ENCODE measurements at regions not wholly inside any gene's neighbourhood (a gene's known extent, or its start where the extent isn't known, plus 50 kb on each side); places are given as distances from the start of the nearest gene placed in this dataset.

DNA sequence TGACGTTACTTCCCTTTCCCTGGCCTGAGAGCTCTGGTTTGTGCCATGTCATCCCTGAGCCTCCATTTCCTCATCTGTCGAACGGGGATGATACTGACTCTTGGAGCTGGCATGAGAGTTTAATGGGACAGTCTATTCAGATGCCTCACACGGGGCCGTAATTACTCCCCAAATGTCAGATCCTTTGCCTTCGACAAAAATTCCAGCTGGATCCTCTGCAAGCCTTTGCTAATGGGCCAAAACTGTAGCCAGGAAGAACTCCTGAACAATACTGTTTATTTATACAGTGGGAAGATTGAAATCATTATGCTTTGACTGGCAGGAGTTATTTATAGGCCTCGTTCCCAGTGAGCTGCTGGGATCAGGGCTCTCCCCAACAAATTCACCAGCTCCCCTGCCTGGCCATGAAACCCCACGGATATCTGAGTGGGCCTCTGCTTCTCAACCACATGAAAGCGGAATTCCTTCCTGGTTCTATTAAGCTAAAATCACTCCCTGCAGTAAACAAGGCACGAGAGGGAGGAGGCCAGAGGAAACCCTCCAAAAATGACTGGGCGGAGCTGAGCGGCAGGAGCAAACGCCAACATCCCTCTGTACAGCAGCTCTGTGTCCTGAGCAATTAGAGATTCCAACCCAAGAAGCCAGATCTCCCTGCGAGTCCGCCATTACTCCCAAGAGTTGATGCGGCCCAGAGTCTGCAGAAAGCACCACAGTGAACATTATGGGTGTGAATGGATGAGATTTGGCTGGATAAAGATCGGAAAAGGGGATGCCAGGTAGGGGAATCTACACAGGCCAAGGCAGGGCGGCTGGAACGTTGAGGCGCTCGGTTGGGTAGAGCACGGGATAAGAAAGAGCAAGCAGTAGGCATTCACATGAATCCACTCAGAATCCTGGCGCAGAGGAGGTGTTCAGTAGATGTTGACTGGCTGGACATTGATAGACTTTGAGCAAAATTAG lies 326.1 kb downstream of the BCL11B start:
- no peak for DNase-seq

DNA sequence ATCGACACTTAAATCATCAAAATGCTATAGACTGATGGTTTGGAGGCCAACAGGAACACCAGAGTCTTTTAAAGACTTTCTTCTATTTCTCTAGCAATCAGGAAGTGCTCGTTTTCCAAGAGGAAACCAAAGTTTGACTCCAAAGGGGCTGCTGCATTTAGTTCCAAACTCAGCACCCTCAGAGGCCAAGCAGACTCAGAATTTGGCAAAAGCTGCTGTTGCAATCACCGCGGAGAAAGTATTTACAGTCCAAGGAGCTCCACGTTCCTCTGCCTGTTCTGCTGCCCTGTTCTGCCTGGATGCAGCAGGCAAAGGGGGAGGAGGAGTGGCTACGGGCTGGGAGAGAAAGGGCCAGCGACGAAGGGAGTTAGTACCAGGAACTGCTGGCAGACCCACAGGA lies 325.1 kb downstream of the BCL11B start:
- DNase-seq: no peak

DNA sequence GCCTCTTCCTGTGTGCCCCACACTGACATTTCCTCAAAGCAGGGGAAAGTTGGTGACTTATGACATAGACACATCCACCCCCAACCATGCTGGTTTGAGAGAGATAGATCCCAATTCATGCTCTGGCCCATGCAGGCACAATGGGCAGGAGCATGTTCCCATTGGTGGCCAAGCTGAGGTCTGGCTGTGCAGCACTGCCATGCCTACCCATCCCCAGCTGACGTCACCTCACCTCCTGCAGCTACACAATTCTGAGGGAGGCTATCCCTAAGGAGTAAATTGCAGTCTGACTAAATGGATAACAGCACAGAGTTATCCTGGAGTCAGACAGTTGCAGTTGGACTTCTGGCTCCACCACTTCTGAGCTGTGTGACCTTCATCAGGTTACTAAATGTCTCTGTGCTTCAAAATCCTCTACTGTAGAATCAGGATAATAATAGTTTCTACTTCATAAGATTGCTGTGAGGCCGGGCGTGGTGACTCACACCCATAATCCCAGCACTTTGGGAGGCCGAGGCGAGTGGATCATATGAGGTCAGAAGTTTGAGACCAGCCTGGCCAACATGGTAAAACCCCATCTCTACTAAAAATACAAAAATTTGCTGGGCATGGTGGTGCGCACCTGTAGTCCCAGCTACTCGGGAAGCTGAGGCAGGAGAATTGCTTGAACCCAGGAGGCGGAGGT lies 323.9 kb downstream of the BCL11B start:
- no peak for DNase-seq

DNA sequence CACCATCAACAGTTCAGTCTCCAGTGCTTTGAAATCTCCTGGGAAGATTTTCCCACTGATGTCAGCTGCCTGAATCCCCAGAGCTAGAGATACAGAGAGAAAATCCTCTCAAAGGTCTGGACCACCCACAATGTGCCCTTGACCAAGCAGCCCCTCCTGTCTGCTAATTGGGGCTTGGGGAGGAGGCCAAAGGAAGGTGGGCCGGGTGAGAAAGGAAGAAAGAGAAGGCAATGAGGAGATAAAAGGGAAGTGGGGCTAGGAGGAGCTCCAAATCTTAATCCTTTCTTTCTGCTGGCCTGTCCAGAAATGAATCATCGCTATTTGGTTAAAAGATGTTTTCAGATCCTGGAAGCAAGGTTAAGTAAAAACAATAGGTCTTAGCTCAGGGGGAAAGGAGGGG lies 322.9 kb downstream of the BCL11B start:
- DNase-seq: no peak

DNA sequence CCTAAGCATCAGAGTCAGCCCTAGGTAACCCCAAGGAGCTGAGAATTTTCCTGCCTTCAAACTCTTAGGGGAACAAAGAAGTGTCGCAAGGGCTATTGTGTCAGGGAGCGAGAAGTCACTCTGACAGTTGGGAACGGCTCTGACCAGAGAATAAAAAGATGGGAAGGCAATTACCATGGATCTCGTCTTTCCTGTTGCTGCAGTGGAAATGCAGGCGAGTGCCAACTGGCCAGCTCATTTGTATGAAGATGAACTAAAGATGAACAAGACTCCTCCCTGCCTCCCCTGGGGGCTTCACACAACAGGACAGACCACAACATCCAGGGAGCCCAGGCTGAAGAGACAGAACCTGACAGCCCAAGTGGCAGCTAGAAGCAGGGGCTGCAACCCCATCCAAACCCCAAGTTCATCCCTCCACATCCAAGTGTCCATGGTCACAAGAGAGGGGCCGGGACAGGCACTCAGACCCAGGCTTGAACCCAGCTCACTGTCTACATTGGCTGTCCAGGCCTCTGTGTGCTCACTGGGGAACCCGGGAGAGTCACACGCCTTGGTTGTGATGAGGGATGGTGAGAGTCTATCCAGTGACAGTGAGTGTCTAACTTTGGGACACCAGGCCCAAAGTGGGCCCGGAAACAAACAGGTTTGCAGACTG lies 322.4 kb downstream of the BCL11B start:
- DNase-seq: no peak

DNA sequence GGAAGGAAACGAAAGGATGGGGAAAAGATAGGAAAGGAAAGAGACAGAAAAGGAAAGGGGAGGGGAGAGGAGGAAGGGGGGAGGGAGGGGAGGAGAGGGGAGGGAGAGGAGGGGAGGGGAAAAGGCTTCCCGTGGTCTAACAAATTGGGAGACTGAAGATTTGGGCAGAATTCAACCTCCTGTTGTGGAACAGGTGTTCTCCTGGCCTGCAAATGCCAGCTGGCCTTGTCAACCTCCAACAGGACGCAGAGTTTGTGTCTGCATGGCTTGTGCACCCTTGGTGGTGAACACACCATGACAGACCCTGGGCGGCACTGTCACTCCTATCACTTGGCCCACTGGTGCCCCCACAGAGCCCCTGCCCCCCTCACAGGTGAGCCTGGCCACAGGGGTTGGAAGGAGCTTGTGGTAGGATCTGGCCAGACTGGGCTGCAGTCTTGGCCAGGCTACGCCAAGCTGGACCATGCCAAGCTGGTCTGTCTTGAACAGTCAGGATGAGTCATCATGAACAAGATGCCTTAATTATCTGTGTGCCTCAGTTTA lies 321.6 kb downstream of the BCL11B start:
- no peak for DNase-seq

DNA sequence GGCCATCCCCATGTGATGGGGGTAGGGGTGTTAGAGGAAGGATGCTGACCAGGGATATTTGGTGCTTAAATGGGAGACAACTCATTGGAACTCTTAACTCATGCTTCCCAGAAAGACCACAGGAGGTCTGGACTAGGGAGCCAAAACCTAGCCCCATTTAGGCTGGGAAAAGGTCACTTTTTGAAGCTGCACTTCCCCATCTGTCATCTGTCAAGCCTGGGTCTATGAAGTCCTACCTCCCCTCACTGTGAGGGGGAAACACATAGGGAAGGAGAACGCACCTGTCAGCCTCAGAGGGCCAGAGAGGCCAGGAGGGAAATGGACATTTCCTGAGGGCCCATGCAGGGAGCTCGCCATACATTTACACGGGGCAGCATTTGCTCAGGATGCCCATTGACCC lies 321.0 kb downstream of the BCL11B start:
- DNase-seq: no peak

DNA sequence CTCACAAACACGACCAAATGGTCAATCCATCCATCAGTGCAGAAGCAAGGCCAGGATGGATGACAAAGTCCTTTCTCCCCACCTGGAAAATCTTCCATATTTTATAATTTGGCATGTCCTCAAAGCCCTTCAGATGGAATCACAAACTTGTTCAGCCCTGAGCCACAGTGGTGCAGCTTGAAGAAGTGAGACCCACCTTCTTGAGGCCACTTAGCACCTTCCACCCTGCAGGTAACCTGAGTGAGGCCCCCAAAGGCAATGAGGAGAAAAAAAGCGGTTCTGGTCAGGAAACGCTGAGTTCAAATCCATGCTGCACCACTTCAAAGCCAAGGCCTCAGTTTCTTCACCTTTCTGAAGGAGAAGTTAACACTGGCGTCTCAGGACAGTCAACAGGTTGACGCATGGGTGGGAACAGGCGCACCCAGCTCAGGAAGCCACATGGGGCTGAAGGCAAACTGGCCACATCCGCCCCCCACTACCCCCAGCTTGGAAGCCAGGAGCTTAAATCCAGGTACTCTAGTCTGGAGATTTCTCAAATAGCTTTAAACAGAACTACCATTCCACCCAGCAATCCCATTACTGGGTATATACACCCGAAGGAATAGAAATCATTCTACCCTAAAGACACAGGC lies 320.4 kb downstream of the BCL11B start:
- DNase-seq: no peak

DNA sequence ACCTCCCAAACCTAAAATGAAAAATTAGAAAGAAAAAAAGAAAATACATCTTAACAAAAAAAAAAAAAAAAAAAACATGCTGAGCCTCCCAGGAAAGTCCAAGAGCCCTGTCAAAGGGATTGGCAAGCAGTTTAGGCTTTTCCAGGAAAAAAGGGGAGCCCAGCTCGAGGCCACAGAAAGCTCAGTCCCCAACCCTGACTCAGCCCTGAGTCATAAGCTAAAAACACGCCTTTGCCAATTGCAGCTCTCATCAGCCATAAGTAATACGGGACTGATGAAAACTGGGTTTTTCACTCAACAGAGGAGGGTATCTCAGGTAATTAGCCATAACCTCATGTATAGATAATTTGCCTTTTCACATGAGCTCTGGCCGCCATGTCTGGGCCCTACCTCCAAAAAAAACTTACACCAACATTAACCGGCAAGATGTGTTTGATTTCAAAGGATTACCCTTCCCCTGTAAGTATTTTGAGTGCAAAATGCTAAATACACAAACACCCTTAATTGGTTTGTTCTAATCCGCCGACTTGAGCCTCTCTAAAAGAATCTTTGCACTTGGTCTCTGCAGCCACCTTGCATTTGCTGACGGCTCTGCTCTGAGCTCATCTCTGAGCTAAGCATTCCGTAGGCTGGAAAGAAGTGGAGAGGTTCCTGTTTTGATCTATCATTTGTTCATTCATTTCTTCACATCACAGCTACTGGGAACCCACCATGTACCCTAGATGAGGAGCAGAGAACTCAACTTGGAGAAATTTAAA lies 319.2 kb downstream of the BCL11B start:
- DNase-seq: no peak

DNA sequence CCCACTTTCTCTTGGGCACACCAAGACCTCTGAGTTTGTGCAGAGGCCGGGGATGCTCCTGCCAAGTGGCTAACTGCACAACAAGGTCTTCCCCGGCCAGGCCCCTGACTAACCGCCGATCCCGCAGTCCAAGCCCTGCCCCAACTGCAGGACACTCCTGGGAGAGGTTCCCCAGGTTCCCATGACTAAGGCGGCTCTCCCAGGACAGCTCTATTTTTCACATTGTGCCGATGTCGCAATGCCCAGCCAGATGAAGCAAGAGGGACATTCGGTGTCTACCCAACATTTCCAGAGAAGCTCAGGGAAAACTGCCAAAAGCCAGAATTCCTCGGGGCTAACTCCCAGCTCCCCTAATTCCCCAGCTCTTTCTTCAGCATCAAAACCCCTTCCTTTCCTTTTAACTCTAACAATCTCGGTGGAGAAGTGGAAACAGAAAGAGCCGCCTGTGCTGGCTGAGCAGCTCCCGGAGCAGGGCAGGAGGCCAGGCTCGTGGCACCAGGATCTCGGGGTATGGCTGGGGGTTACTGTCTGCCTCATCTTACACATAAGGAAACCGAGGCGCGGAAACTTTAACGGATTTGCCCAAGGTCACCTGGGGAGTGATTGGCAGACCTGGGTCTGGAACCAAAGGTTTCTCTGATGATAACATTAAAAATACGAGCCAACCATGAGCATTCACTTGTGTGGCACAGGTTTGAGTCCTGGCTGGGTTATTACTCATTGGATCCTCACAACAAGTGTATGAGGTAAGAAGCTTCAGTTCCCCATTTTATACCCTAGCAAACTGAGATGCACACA lies 318.2 kb downstream of the BCL11B start:
- DNase-seq: no peak

DNA sequence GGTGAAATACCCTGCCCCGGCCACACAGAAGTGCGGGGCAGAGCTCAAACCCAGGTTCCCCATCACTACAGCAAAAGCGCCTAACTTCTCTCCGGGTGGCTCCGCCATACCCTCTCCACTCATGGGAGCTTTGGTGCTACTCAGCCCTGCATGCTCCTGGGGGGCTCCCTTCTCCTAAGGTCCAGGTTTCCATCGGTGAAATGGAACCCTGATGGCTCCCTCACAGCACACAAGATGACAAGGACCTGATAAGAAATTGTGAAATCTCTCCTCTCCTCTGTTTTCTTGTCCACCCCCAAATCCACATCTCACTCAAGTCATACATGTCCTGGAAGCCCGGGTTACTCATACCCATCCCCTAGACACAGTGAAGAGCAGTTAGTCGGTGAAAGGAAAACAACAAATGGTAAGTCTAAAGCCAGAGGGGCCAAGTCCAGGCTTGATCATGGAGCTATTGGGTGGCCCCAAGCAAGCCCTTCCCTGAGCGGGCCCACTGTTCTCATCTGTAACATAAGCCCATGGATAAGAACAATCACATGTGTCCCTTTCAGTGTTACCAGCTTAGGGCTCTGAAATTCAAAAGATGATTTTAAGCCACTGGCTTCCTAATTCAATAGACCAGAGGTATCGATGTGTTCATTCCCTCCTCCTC lies 317.5 kb downstream of the BCL11B start:
- no peak for DNase-seq

DNA sequence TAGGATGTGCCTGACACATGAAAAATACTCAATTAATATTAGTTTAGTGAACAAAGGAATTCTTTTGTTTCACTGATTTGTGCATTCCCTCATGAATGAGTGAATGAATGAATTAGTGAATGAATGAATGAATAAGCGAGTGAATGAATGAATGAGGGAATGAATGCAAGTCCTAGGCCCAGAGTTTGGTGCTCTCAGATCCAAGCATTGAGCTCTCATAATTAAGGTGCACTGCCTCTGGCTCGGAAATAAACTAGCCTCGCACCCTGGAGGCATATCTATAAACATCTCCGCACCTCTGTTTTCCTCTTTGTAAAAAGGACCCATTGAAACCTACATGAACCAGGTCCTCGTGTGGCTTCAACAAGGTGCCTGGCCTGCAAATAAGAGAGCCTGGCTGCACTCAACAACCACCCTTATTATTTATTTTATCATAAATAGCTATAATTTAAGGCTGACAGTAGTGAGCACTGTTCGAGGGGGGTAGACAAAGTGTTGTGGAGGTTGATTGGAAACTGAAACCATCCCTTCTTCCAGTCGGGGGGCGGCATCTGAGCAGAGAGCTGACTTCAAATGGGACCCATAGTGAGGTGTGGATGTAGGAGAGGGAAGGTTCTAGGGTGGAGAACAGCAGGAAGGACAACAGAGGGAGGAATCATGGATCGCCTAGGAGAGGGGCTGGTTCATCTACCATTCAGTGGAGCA lies 316.8 kb downstream of the BCL11B start:
- DNase-seq: no peak

DNA sequence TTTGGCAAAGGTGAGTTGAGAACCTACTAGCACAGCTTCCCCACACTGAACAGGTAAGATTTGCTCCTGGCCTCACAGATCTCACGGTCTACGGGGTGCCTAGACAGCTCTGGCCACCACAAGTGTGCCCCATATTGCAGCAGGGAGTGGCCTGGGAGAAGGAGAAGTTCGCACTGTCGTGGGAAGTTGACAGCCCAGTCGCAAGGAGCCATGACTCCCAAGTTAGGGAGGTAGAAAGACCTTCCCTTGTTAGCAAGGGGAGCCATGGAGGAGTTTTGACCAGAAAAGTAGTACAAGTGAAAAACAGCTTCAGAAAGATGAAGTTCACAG lies 316.3 kb downstream of the BCL11B start:
- no peak for DNase-seq

DNA sequence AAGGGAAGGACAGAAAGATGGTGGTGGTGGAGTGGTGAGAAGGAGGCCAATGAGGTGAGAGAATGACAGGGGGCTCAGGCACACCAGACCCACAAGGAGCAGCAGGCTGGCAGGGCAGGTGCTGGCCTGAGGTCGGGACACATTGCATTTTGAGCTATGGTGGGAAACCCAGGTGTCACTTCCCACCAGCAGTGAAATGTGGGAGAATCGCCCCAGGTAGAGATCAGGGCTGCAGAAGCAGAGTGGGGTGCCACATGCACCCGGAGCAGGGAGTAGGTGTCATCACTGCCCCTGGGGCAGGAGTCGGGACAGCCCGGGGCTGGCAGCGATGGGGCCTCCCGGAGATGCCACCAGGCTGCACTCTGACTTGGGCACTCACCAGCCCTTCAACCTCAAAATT lies 315.8 kb downstream of the BCL11B start:
- DNase-seq: no peak

DNA sequence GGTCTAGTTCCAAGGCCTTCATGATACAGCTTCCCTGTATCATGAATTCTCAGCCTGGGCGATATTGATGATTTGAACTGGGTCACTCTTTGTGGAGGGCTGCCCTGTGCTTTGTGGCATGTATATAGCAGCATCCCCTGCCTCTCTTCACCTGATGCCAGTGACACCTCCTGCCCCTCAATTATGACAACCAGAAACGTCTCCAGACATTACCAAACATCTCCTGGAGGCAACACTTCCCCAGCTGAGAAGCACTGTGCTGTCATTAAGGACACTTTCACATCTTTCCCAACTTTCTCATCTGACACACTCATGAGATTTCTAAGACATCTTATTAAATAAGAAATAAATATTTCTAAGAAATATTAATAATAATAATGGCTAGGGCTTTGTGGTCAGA lies 315.3 kb downstream of the BCL11B start:
- no peak for DNase-seq

DNA sequence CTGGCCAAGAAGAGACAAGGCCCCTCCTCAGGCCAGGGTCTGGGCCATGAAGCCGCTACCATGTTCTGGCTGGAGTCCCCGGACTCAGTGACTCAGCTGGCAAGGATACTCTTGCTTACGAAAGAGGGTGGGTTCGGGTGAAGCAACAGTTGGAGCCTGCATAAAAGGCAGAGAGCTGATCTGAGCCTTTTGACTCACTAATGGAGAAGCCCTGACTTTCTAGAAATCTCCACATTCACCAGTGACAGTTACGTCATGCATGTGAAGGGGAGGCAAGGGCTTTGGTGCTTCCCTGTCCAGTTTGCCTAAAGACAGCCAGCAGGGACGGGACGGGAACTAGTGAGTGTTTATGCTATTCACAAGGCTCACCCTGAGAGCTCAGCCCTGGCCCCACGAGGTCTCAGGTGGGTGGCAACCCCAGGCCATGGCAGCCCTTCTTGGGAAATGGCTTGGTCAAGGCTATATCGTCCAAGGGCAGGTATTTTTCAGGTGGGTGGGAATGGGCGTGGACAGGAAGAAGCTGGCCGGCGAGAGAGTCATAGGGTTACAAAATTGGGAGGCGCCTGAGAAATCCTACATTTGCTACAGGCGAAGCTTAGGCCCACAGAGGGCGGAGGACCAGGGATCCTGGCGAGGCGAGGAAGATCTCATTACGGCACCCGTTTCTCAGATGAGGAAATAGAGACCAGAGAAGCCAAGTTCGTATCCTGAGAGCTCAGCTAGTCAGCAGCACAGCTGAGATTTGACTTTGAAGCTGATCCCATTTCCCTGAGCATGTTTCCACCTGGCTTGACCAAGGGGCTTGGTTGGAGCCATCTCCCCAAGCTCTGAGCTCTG lies 314.6 kb downstream of the BCL11B start:
- no peak for DNase-seq

DNA sequence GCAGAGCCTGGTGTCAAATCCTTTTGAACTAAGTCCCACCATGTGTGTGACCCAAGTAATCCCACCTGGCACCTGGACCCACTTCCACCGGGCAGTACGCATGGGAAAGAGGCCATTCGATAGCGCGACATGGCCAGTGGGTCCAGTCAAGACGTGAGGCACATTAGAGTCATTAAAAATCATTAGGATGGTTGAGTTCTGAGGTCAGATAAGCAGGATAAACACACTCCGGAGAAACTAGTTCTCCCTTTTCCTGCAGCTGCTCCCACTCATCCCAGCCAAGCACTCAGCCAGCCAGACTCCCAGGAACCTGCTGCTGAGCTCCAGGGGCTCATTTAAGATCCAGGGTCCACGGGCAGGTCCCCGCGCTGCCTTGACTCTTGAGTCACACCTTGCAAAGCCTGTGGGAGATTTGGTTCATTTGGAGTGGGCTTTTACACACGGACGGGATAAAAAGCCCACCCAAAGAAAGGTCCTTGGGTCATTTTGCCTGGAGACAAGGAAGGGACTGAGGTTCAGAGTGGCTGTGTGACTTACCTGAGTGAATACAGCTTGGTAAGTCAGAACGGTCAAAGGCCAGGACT lies 313.9 kb downstream of the BCL11B start:
- DNase-seq: no peak

DNA sequence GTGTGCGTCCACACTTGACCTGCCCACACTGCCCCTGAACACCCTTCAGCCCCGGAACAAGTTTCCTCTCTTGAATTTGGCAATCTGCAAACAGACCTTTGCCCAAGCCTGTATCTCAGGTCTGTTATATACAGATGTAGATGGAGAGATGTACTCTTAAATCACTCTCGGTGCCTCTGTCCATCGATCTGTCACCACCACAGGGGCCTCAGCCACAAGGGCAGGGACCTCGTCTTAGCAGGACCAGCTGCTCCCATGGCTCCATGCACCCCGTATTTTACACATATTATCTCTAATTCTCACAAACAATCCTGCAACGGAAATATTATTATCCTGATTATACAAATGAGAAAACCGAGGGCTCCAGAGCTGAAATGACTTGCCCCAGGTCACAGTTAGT lies 313.4 kb downstream of the BCL11B start:
- no peak for DNase-seq

DNA sequence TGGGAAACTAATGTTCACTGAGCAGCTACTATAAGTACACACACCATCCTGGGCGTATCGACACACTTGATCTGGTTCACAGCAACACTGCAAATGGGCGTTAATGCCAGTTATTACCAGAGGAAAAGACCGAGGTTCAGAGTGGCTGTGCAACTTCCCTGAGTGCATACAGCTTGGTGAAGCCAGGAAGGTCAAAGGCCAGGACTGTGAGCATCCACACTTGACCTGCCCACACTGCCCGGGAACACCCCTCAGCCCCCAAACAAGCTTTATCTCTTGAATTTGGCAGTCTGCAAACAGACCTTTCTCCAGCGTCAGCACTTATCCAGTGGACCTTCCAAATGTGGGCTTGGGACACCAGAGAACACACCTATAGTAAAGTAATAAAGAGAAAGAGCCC lies 312.6 kb downstream of the BCL11B start:
- DNase-seq: no peak
